Aorta (tissue), 5 donors: ENCODE measurements at regions not wholly inside any gene's neighbourhood (a gene's known extent, or its start where the extent isn't known, plus 50 kb on each side); places are given as distances from the start of the nearest gene placed in this dataset.

Experiments
- ATAC-seq: fragments of 200-7000 bp; cut with Tn5 transposase; one replicate; pipeline ENCODE4 v1.9.1; 2022; ENCODE audit warnings: moderate library complexity; ENCODE audit not compliant: low FRiP score
- DNase-seq, 2 donors: peaks; one replicate each; pipeline ENCODE4 v3.0.0-alpha.2; 2020
- H3K27ac ChIP-seq, 2 donors: one replicate each; pipeline ENCODE4 v1.5.1; 2013; ENCODE audit warnings: low read length in 2 of 2, mild to moderate bottlenecking in 2 of 2, moderate library complexity in 2 of 2, control low read depth in 1 of 2, inconsistent platforms in 1 of 2, low read depth in 1 of 2
- H3K27me3 ChIP-seq, 2 donors: one replicate each; pipeline ENCODE4 v1.6.1; 2013; ENCODE audit warnings: control low read depth in 1 of 2, low read length in 1 of 2, mild to moderate bottlenecking in 1 of 2, moderate library complexity in 1 of 2; ENCODE audit not compliant: insufficient read depth in 2 of 2, control insufficient read depth in 1 of 2
- H3K36me3 ChIP-seq, 2 donors: one replicate each; pipeline ENCODE4 v1.6.1; 2013; ENCODE audit warnings: control low read depth in 1 of 2, low read length in 1 of 2, mild to moderate bottlenecking in 1 of 2; ENCODE audit not compliant: insufficient read depth in 2 of 2, control insufficient read depth in 1 of 2
- H3K4me1 ChIP-seq, 2 donors: one replicate each; pipeline ENCODE4 v1.6.1; 2013; ENCODE audit warnings: low read length in 2 of 2, control low read depth in 1 of 2, mild to moderate bottlenecking in 1 of 2, moderate library complexity in 1 of 2; ENCODE audit not compliant: insufficient read depth in 2 of 2, control insufficient read depth in 1 of 2
- H3K4me3 ChIP-seq, 2 donors: one replicate each; pipeline ENCODE4 v1.5.1; 2013; ENCODE audit warnings: low read length in 2 of 2, control low read depth in 1 of 2, mild to moderate bottlenecking in 1 of 2
- H3K9me3 ChIP-seq: one replicate; pipeline ENCODE4 v1.6.1; 2013; ENCODE audit warnings: mild to moderate bottlenecking, low read length; ENCODE audit not compliant: control insufficient read depth
- WGBS, 2 donors: extraction: QIAGEN DNeasy Blood & Tissue Kit; methylation state at CpG; one replicate each; pipeline ENCODE4 v1.1.7; 2013; 5-methylcytosine and 5-hydroxymethylcytosine counted together
- intact Hi-C, 2 donors: fragments of 100-400 bp; cut with DNase I; formaldehyde crosslinking; loops; one replicate each; pipeline versions ENCODE4 v1.14.2 to v1.15.0; 2022
- donor health status: healthy with polysubstance abuse.
- donor health status: Bipolar disorder and iron deficiency.
- donor health status: DM: no; HTN: no; CAD: no.
- donor health status: DM: no; HTN: no; CAD: no.
- donor health status: DM: yes; HTN: yes; CAD: no.

- ATAC-seq, result no peak
- Histone ChIP-seq H3K4me1 (no peaks in the 10 kb centered on the region), H3K9me3 (no peaks in the 10 kb centered on the region), H3K27ac (no peak overlapping the region), H3K36me3 (no peaks in the 10 kb centered on the region), H3K27me3 (no peaks in the 10 kb centered on the region), H3K4me3 (no peak overlapping the region)
- intact Hi-C loops, result no loop called here
- DNase-seq, result no peak
- WGBS, 2 donors, result 58 to 80% methylated on average over 5 of the region's 5 CpGs
Observed at GRCh38 chrX:125172531-125172930, 147.1 kb upstream of the TEX13C start.

DNA sequence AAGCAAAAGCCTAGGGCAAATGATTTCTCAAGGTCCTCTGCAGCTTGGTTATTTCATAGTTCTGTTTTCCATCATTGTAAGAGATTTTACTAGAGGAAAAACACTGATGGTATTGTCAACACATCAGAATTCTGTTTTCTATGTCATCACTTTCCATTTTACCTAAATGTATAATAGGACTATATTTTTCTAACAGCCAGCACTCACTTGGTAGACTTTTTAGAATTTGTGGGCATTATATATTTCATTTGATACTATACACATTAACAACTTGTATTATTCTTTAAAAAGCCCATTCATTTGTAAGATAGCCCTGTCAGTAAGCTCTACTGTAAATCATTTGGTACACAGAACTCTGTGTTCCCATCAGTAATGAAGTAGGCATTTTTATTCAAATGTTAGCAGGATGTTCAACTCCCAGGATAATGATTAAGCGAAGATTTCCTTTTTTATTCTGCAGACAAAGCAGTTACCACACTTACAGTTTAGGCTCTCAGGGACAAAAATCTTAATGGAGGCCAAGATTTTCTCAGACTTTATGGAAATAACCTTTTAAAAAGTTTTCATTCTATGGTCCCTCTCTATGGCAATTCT is 143.6 kb upstream of the TEX13C start:
- H3K4me3 ChIP-seq, result no peak overlapping the region
- no peaks in the 10 kb centered on the region for H3K27me3 ChIP-seq
- intact Hi-C loops, result no loop called here
- no peak for DNase-seq
- no peaks in the 10 kb centered on the region for H3K9me3 ChIP-seq
- H3K4me1 ChIP-seq, result no peaks in the 10 kb centered on the region
- 0% methylated on average over 1 of the region's 1 CpG for WGBS, 2 donors
- ATAC-seq, result no peak
- no peaks in the 10 kb centered on the region for H3K36me3 ChIP-seq
- no peak overlapping the region for H3K27ac ChIP-seq

- 74 to 92% methylated on average over 4 of the region's 4 CpGs for WGBS, 2 donors
- ATAC-seq, result no peak
- H3K4me3 ChIP-seq, result no peak overlapping the region
Observed at GRCh38 chrX:125193921-125194320, 125.8 kb upstream of the TEX13C start.

GRCh38 chrX:125198546-125198945 is 121.1 kb upstream of the TEX13C start:
- Histone ChIP-seq H3K27ac (no peak overlapping the region), H3K4me3 (no peak overlapping the region), H3K27me3 (no peaks in the 10 kb centered on the region), H3K4me1 (no peaks in the 10 kb centered on the region), H3K9me3 (no peaks in the 10 kb centered on the region), H3K36me3 (no peaks in the 10 kb centered on the region)
- ATAC-seq, result no peak
- no peak for DNase-seq
- intact Hi-C loops, result no loop called here
- WGBS, 2 donors, result 53 to 78% methylated on average over 1 of the region's 1 CpG

More at GRCh38 chrX:125193921-125194320, 125.8 kb upstream of the TEX13C start:
- intact Hi-C loops, result no loop called here
- no peak for DNase-seq
- no peaks in the 10 kb centered on the region for H3K4me1 ChIP-seq
- no peak overlapping the region for H3K27ac ChIP-seq
- no peaks in the 10 kb centered on the region for H3K9me3 ChIP-seq
- no peaks in the 10 kb centered on the region for H3K36me3 ChIP-seq
- no peaks in the 10 kb centered on the region for H3K27me3 ChIP-seq

DNA sequence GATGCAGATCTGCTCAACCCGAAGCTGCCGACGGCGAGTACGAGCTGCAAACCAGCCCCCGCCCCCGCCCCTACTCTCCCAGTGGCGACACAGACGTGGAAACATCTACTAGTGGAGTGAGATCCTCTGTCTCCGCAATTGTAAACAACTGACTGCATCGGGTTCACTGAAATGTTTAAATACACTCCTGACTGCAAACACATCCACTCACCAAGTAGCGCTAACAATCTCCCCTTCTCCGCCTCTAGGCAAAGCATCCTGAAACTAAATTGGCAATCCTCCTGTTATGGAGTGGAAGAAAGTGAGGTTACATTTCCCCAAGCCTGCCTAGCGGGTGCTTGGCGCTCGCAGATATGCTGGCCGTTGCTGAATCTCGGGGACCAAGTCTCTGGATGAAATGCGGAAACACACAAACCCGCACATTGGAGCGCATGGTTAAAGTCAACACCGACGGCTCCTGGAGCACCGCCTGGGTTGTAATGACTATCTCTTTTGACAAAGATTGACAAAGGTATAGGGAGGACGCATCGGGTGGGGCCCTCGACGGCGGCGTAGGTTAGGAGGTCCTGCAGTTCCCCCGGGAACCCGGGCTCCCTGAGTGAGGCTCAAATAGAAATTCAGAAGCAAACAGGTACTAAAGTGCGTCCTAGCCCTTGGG is 117.0 kb upstream of the TEX13C start:
- H3K4me3 ChIP-seq, result no peak overlapping the region
- no peaks in the 10 kb centered on the region for H3K27me3 ChIP-seq
- ATAC-seq, result no peak
- peak in 1 of 2 donors; percentile 40 for DNase-seq
- no peaks in the 10 kb centered on the region for H3K36me3 ChIP-seq
- H3K4me1 ChIP-seq, result no peaks in the 10 kb centered on the region
- intact Hi-C loops, result no loop called here
- H3K27ac ChIP-seq, result no peak overlapping the region
- 2 to 25% methylated on average over 33 of the region's 33 CpGs for WGBS, 2 donors
- H3K9me3 ChIP-seq, result no peaks in the 10 kb centered on the region

- Histone ChIP-seq H3K4me1 (no peaks in the 10 kb centered on the region), H3K27ac (no peak overlapping the region), H3K4me3 (no peak overlapping the region), H3K27me3 (no peaks in the 10 kb centered on the region), H3K36me3 (no peaks in the 10 kb centered on the region), H3K9me3 (no peaks in the 10 kb centered on the region)
- intact Hi-C loops, result no loop called here
- peak; percentile 35 to 73 for DNase-seq
- WGBS, 2 donors, result 1 to 26% methylated on average over 22 to 25 of the region's 25 CpGs
- peak; percentile 16 for ATAC-seq
Observed at GRCh38 chrX:125203365-125203736, 116.3 kb upstream of the TEX13C start.

DNA sequence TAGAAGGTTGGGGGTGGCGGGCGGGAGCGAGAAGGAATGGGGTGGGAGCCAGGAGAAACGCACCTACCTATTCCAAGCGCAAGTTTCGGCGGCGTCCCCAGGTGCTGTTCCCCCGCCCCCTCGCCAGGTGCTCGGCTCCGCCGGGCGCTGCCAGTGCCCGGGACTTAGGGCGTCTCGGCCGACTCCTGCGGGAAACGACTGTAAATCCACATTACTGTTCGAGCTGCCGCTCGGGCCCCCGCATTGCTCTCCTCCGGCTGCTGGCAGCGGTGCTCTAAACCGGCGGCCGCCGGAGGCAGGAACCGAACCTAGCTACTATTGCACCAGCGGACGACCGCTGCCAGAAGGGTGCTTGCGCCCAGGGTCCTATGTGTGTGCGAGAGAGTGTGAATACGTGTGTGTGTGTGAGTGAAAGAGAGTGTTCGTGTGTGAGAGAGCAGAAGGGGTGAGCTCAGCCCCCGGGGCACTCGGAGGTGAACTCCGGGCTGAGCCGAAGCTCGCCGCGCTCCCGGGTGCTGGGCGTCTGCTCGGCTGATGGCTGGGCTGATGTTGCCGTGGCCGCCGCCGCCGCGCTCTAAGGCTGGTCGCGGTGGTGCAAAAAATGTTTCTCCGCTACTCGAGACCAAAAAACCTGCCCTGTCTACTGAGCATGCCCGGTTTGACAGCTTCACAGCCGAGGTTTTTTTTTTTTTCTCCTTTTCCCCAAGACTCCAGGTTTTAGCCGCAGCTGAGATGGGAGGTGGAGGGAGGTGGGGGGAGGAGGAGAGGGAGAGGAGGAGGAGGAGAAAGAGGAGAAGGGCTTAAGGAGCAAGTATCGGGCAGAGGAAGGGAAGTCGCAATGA is 115.7 kb upstream of the TEX13C start:
- Histone ChIP-seq H3K36me3 (no peaks in the 10 kb centered on the region), H3K4me1 (no peaks in the 10 kb centered on the region), H3K9me3 (no peaks in the 10 kb centered on the region), H3K27ac (no peak overlapping the region), H3K27me3 (no peaks in the 10 kb centered on the region), H3K4me3 (peak overlapping the region; percentile 4 to 30)
- 0 to 27% methylated on average over 63 of the region's 63 CpGs for WGBS, 2 donors
- DNase-seq (peak; percentile 49 to 75), ATAC-seq (peak; percentile 47)
- intact Hi-C loops, result no loop called here

- Histone ChIP-seq H3K4me1 (no peaks in the 10 kb centered on the region), H3K36me3 (no peaks in the 10 kb centered on the region), H3K27me3 (no peaks in the 10 kb centered on the region), H3K4me3 (peak overlapping the region in 1 of 2 donors; percentile 30), H3K27ac (peak overlapping the region in 1 of 2 donors; percentile 21), H3K9me3 (no peaks in the 10 kb centered on the region)
- DNase-seq, result no peak
- 0 to 23% methylated on average over 22 of the region's 22 CpGs for WGBS, 2 donors
- intact Hi-C loops, result no loop called here
- ATAC-seq, result no peak
Observed at GRCh38 chrX:125204681-125205132, 115.0 kb upstream of the TEX13C start.
